H9 (cell line): ENCODE measurements at regions not wholly inside any gene's neighbourhood (a gene's known extent, or its start where the extent isn't known, plus 50 kb on each side); places are given as distances from the start of the nearest gene placed in this dataset.
"Not testable (repeated sequence)": the region's sequence is repeated elsewhere in the genome, so short reads cannot be mapped to it uniquely, and the experiment has no call there.

Experiments
- DNase-seq: peaks from one replicate; pipeline ENCODE4 v3.0.0-alpha.2; 2017
- H2AFZ ChIP-seq: one replicate; pipeline ENCODE4 v1.6.1; 2013; ENCODE audit warnings: mild to moderate bottlenecking, low read length, control low read depth, moderate library complexity
- H2AK5ac ChIP-seq: 2 replicates; pipeline ENCODE4 v1.6.1; 2013; ENCODE audit warnings: low read length, control low read depth, mixed read lengths; ENCODE audit not compliant: insufficient read length
- H2BK120ac ChIP-seq: one replicate; pipeline ENCODE4 v1.6.1; 2013; ENCODE audit warnings: low read depth, mild to moderate bottlenecking, low read length, control low read depth, inconsistent platforms; ENCODE audit not compliant: poor library complexity, severe bottlenecking
- H2BK12ac ChIP-seq: 2 replicates; pipeline ENCODE4 v1.6.1; 2013; ENCODE audit warnings: low read length, control low read depth, mixed read lengths, low read depth; ENCODE audit not compliant: insufficient read length
- H2BK15ac ChIP-seq: 2 replicates; pipeline ENCODE4 v1.6.1; 2013; ENCODE audit warnings: low read depth, low read length, control low read depth
- H2BK20ac ChIP-seq: one replicate; pipeline ENCODE4 v1.6.1; 2013; ENCODE audit warnings: low read depth, mild to moderate bottlenecking, low read length, control low read depth, inconsistent platforms; ENCODE audit not compliant: poor library complexity, severe bottlenecking
- H2BK5ac ChIP-seq: 2 replicates; pipeline ENCODE4 v1.6.1; 2013; ENCODE audit warnings: low read length, control low read depth, mixed read lengths; ENCODE audit not compliant: insufficient read length
- H3K14ac ChIP-seq: 2 replicates; pipeline ENCODE4 v1.6.1; 2013; ENCODE audit warnings: low read length, control low read depth; ENCODE audit not compliant: insufficient read depth
- H3K18ac ChIP-seq: 2 replicates; pipeline ENCODE4 v1.6.1; 2013; ENCODE audit warnings: low read depth, mild to moderate bottlenecking, mixed read lengths, low read length, control low read depth; ENCODE audit not compliant: insufficient read length
- H3K23ac ChIP-seq: 2 replicates; pipeline ENCODE4 v1.6.1; 2013; ENCODE audit warnings: low read length, control low read depth, mixed read lengths, low read depth; ENCODE audit not compliant: insufficient read length
- H3K23me2 ChIP-seq: 2 replicates; pipeline ENCODE4 v1.6.1; 2013; ENCODE audit warnings: low read depth, mild to moderate bottlenecking, mixed read lengths, low read length, control low read depth; ENCODE audit not compliant: insufficient read length, poor library complexity, severe bottlenecking
- H3K27ac ChIP-seq: 2 replicates; pipeline ENCODE4 v1.5.1; 2013; ENCODE audit warnings: low read length, control low read depth, mixed read lengths, low read depth; ENCODE audit not compliant: insufficient read length
- H3K27me3 ChIP-seq: 2 replicates; pipeline ENCODE4 v1.6.1; 2013; ENCODE audit warnings: low read length, control low read depth, inconsistent platforms; ENCODE audit not compliant: insufficient read depth
- H3K4ac ChIP-seq: 2 replicates; pipeline ENCODE4 v1.6.1; 2013; ENCODE audit warnings: low read depth, mild to moderate bottlenecking, control low read depth, inconsistent platforms, low read length, moderate library complexity
- H3K4me1 ChIP-seq: 2 replicates; pipeline ENCODE4 v1.6.1; 2013; ENCODE audit warnings: low read length, control low read depth, inconsistent platforms; ENCODE audit not compliant: insufficient read depth
- H3K4me2 ChIP-seq: 2 replicates; pipeline ENCODE4 v1.6.1; 2013; ENCODE audit warnings: low read length, control low read depth, mixed read lengths; ENCODE audit not compliant: insufficient read length, insufficient read depth
- H3K56ac ChIP-seq: 2 replicates; pipeline ENCODE4 v1.6.1; 2013; ENCODE audit warnings: low read depth, mild to moderate bottlenecking, mixed read lengths, low read length, control low read depth; ENCODE audit not compliant: insufficient read length
- H3K79me1 ChIP-seq: 2 replicates; pipeline ENCODE4 v1.6.1; 2013; ENCODE audit warnings: low read depth, mild to moderate bottlenecking, moderate library complexity, low read length, control low read depth, inconsistent platforms; ENCODE audit not compliant: insufficient read depth, poor library complexity, severe bottlenecking
- H3K79me2 ChIP-seq: 2 replicates; pipeline ENCODE4 v1.6.1; 2013; ENCODE audit warnings: low read length, control low read depth, inconsistent platforms; ENCODE audit not compliant: insufficient read depth
- H3K9ac ChIP-seq: 2 replicates; pipeline ENCODE4 v1.6.1; 2013; ENCODE audit warnings: low read length, control low read depth, mixed read lengths; ENCODE audit not compliant: insufficient read length; ENCODE audit errors: extremely low read depth
- H3K9me3 ChIP-seq: one replicate; pipeline ENCODE4 v1.6.1; 2013; ENCODE audit warnings: low read depth, low read length, inconsistent platforms; ENCODE audit not compliant: control insufficient read depth
- H3T11ph ChIP-seq: one replicate; pipeline ENCODE4 v1.6.1; 2013; ENCODE audit warnings: mild to moderate bottlenecking, low read length, control low read depth, inconsistent platforms
- H4K20me1 ChIP-seq: one replicate; pipeline ENCODE4 v1.6.1; 2013; ENCODE audit not compliant: control insufficient read depth, insufficient read length, insufficient read depth
- H4K5ac ChIP-seq: 2 replicates; pipeline ENCODE4 v1.6.1; 2013; ENCODE audit warnings: low read depth, mild to moderate bottlenecking, mixed read lengths, low read length, control low read depth; ENCODE audit not compliant: insufficient read length
- H4K8ac ChIP-seq: replicated peaks from 2 replicates; pipeline ENCODE4 v1.6.1; 2013; ENCODE audit warnings: low read length, control low read depth, mixed read lengths, low read depth; ENCODE audit not compliant: insufficient read length
- H4K91ac ChIP-seq: 2 replicates; pipeline ENCODE4 v1.6.1; 2013; ENCODE audit warnings: low read depth, mild to moderate bottlenecking, moderate library complexity, mixed read lengths, low read length, control low read depth; ENCODE audit not compliant: insufficient read length
- H3K27ac Mint-ChIP-seq, 3 experiments: 2 replicates in 2 of 3; 3 replicates in 1 of 3; pipeline ENCODE4 v1.8.0; 2020 to 2021; ENCODE audit warnings: mixed read lengths in 3 of 3, mild to moderate bottlenecking in 1 of 3, moderate library complexity in 1 of 3
- H3K27me3 Mint-ChIP-seq: 2 replicates; pipeline ENCODE4 v1.8.0; 2021; ENCODE audit warnings: low read depth, mild to moderate bottlenecking, moderate library complexity, mixed read lengths
- H3K36me3 Mint-ChIP-seq, 3 experiments: 2 replicates in 2 of 3; 3 replicates in 1 of 3; pipeline ENCODE4 v1.8.0; 2020 to 2021; ENCODE audit warnings: low read depth in 3 of 3, mixed read lengths in 3 of 3; ENCODE audit not compliant: insufficient read depth in 1 of 3
- H3K4me1 Mint-ChIP-seq, 2 experiments: 2 replicates each; pipeline ENCODE4 v1.8.0; 2020; ENCODE audit warnings: mixed read lengths in 2 of 2
- H3K4me3 Mint-ChIP-seq, 2 experiments: 2 replicates in 1 of 2; 3 replicates in 1 of 2; pipeline ENCODE4 v1.8.0; 2020 to 2021; ENCODE audit warnings: mild to moderate bottlenecking in 2 of 2, mixed read lengths in 2 of 2, moderate library complexity in 1 of 2
- H3K9me3 Mint-ChIP-seq, 2 experiments: 2 replicates in 1 of 2; 3 replicates in 1 of 2; pipeline ENCODE4 v1.8.0; 2020; ENCODE audit warnings: mild to moderate bottlenecking in 2 of 2, mixed read lengths in 2 of 2, moderate library complexity in 1 of 2
- CTCF ChIP-seq: fragments of 200-600 bp; sonication (generic); conservative IDR thresholded peaks from 3 replicates; pipeline ENCODE4 v1.8.0; 2021; ENCODE audit warnings: antibody characterized with exemption, mild to moderate bottlenecking
- WGBS: extraction: QIAGEN DNeasy Blood & Tissue Kit; methylation state at CpG from one replicate; pipeline ENCODE4 v1.1.7; 2013; ENCODE audit warnings: missing lambda C conversion rate, low lambda C conversion rate, mixed read lengths; ENCODE audit not compliant: insufficient read length; ENCODE audit errors: extremely low coverage; 5-methylcytosine and 5-hydroxymethylcytosine counted together

GRCh38 chr10:78236416-78237015, 202.9 kb downstream of the RPS24 start:
- Histone ChIP-seq H3K56ac (no peak overlapping the region), H4K5ac (no peak overlapping the region), H3K9me3 (no peaks in the 10 kb centered on the region), H3K79me2 (no peaks in the 10 kb centered on the region), H2BK120ac (no peak overlapping the region), H3K27ac (no peak overlapping the region), H3K18ac (no peak overlapping the region), H3K4me1 (no peaks in the 10 kb centered on the region), H3K14ac (no peak overlapping the region), H3K4me2 (no peak overlapping the region), H3K23me2 (no peaks in the 10 kb centered on the region), H4K91ac (no peak overlapping the region), H4K20me1 (no peaks in the 10 kb centered on the region), H2AFZ (no peak overlapping the region), H2AK5ac (no peak overlapping the region), H3T11ph (no peak overlapping the region), H2BK15ac (no peak overlapping the region), H2BK12ac (no peak overlapping the region), H2BK5ac (no peak overlapping the region), H3K27me3 (no peaks in the 10 kb centered on the region), H3K4ac (no peak overlapping the region), H3K23ac (no peak overlapping the region), H2BK20ac (no peak overlapping the region), H3K9ac (no peak overlapping the region), H3K79me1 (no peaks in the 10 kb centered on the region), H4K8ac (no peak overlapping the region)
- no peak for DNase-seq
- no CpG with 5 or more reads among the region's 7 CpGs for WGBS
- Mint-ChIP-seq H3K4me3 (no peak overlapping the region), H3K9me3 (peaks cover 2 to 4% of the 10 kb centered on the region in 2 experiments; a peak in 2 of 5 replicates), H3K36me3 (no peaks in the 10 kb centered on the region; a peak in 2 of 7 replicates), H3K27ac (no peak overlapping the region), H3K4me1 (peaks cover 0 to 3% of the 10 kb centered on the region in 2 experiments; a peak in 2 of 4 replicates), H3K27me3 (peaks cover 3% of the 10 kb centered on the region)
- TF ChIP-seq CTCF, result no peak

- not testable (repeated sequence) for H3K4ac ChIP-seq, H3K9ac ChIP-seq, H3K4me1 ChIP-seq, H3K9me3 ChIP-seq, H3K27me3 ChIP-seq, H4K5ac ChIP-seq, H3K56ac ChIP-seq, H3K23ac ChIP-seq, H3K18ac ChIP-seq, H2BK20ac ChIP-seq, DNase-seq, H2BK5ac ChIP-seq, H3K4me3 Mint-ChIP-seq, H3K14ac ChIP-seq, H3K27ac Mint-ChIP-seq, H3T11ph ChIP-seq, H3K27ac ChIP-seq, H2AK5ac ChIP-seq, H4K20me1 ChIP-seq, H2BK120ac ChIP-seq, H2BK12ac ChIP-seq, H3K4me2 ChIP-seq, H4K91ac ChIP-seq, H3K79me2 ChIP-seq, H3K79me1 ChIP-seq, H3K23me2 ChIP-seq, H2AFZ ChIP-seq, H3K27me3 Mint-ChIP-seq, H3K4me1 Mint-ChIP-seq, H2BK15ac ChIP-seq, H4K8ac ChIP-seq
- WGBS, result no CpG with 5 or more reads among the region's 5 CpGs
- peaks cover 14 to 17% of the 10 kb centered on the region in 2 experiments for H3K9me3 Mint-ChIP-seq
- peaks cover 5 to 10% (median 8%) of the 10 kb centered on the region in 3 experiments; a peak in 6 of 7 replicates for H3K36me3 Mint-ChIP-seq
Measured at GRCh38 chr10:78237951-78238350, 204.3 kb downstream of the RPS24 start.
